SU-DHL-6 (cell line): ENCODE measurements at regions not wholly inside any gene's neighbourhood (a gene's known extent, or its start where the extent isn't known, plus 50 kb on each side); places are given as distances from the start of the nearest gene placed in this dataset.

ENCODE experiments used
- H2AFZ ChIP-seq: fragments of 200-600 bp; sonication (generic); 2 replicates; pipeline ENCODE4 v1.6.1; 2014; ENCODE audit warnings: low read depth, mild to moderate bottlenecking, moderate library complexity, mixed read lengths, antibody characterized with exemption, low read length; ENCODE audit not compliant: severe bottlenecking
- H3F3A ChIP-seq: fragments of 200-600 bp; shearing (Covaris generic); 2 replicates; pipeline ENCODE4 v1.6.0; 2016; ENCODE audit warnings: antibody characterized with exemption, mild to moderate bottlenecking; ENCODE audit not compliant: insufficient read depth
- H3K27ac ChIP-seq: fragments of 200-600 bp; sonication (generic); 2 replicates; pipeline ENCODE4 v1.5.1; 2016; ENCODE audit warnings: low read depth, mild to moderate bottlenecking, low read length, moderate library complexity, mixed read lengths
- H3K27me3 ChIP-seq: fragments of 200-600 bp; sonication (generic), shearing (Covaris generic); 2 replicates; pipeline ENCODE4 v1.6.0; 2014; ENCODE audit warnings: mild to moderate bottlenecking, low read length
- H3K36me3 ChIP-seq: fragments of 200-600 bp; sonication (generic); 2 replicates; pipeline ENCODE4 v1.6.1; 2014; ENCODE audit warnings: mild to moderate bottlenecking, low read length, mixed read lengths
- H3K4me2 ChIP-seq: fragments of 300-600, 200-600 bp; shearing (Covaris generic), sonication (generic); 2 replicates; pipeline ENCODE4 v1.6.0; 2014; ENCODE audit warnings: low read length, low read depth, mild to moderate bottlenecking; ENCODE audit not compliant: poor library complexity, severe bottlenecking
- H3K4me3 ChIP-seq: fragments of 200-600 bp; sonication (generic); 2 replicates; pipeline ENCODE4 v1.5.1; 2014; ENCODE audit warnings: antibody characterized with exemption, low read length, mild to moderate bottlenecking, mixed read lengths; ENCODE audit not compliant: insufficient read depth, poor library complexity, severe bottlenecking
- H3K79me2 ChIP-seq: fragments of 200-600 bp; sonication (generic); 2 replicates; pipeline ENCODE4 v1.6.1; 2014; ENCODE audit warnings: mild to moderate bottlenecking, low read length, moderate library complexity; ENCODE audit not compliant: insufficient read depth
- H3K9ac ChIP-seq: fragments of 200-600 bp; sonication (generic); 2 replicates; pipeline ENCODE4 v1.7.0; 2014; ENCODE audit warnings: mild to moderate bottlenecking, low read length
- H3K9me2 ChIP-seq: fragments of 200-600 bp; sonication (generic); replicated peaks from 2 replicates; pipeline ENCODE4 v1.6.1; 2014; ENCODE audit warnings: low read length; ENCODE audit not compliant: insufficient read depth
- H3K9me3 ChIP-seq: fragments of 200-600 bp; sonication (generic); 2 replicates; pipeline ENCODE4 v1.6.1; 2014; ENCODE audit warnings: low read length, mixed read lengths; ENCODE audit not compliant: insufficient read depth
- H4K20me1 ChIP-seq: fragments of 200-600 bp; sonication (generic); 2 replicates; pipeline ENCODE4 v1.6.1; 2014; ENCODE audit warnings: low read depth, mild to moderate bottlenecking, antibody characterized with exemption, low read length, moderate library complexity, mixed read lengths
- EZH2phosphoT487 ChIP-seq: fragments of 200-600 bp; sonication (generic), shearing (Covaris generic); conservative IDR thresholded peaks from 2 replicates; pipeline ENCODE4 v1.6.1; 2018; ENCODE audit warnings: mild to moderate bottlenecking, antibody characterized with exemption, low read length, moderate library complexity, mixed read lengths
- TF ChIP-seq, protein P1 (sequence below): fragments of 200-600 bp; sonication (generic); IDR thresholded peaks from one replicate; pipeline ENCODE4 v1.5.1; 2017; ENCODE audit warnings: antibody characterized with exemption, mild to moderate bottlenecking, low read length, moderate library complexity; ENCODE audit not compliant: insufficient read depth, poor library complexity, severe bottlenecking

DNA sequence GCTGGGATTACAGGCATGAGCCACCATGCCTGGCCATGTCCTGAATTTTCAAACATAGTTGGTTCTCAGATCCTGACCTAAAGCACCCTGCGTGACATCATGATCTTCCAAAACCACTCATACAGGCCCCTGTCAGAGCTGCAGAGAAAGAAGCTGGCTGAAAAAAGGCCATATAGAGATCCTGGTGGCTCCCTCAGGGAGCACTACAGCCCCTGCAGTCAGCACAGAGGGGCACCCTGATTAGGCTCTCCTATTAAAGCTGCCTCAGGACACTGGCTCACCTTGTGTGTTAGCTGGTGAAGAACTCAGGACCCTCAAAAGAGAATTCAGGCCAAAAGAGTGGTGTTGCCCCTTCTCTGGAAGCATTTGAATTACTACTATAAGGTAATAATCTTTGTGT lies 249.7 kb upstream of the MCTP2 start:
- TF ChIP-seq, protein P1, sequence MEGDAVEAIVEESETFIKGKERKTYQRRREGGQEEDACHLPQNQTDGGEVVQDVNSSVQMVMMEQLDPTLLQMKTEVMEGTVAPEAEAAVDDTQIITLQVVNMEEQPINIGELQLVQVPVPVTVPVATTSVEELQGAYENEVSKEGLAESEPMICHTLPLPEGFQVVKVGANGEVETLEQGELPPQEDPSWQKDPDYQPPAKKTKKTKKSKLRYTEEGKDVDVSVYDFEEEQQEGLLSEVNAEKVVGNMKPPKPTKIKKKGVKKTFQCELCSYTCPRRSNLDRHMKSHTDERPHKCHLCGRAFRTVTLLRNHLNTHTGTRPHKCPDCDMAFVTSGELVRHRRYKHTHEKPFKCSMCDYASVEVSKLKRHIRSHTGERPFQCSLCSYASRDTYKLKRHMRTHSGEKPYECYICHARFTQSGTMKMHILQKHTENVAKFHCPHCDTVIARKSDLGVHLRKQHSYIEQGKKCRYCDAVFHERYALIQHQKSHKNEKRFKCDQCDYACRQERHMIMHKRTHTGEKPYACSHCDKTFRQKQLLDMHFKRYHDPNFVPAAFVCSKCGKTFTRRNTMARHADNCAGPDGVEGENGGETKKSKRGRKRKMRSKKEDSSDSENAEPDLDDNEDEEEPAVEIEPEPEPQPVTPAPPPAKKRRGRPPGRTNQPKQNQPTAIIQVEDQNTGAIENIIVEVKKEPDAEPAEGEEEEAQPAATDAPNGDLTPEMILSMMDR, result no peak
- TF ChIP-seq EZH2phosphoT487, result no peak
- Histone ChIP-seq H3K4me2 (no peak overlapping the region), H3K27ac (no peak overlapping the region), H3F3A (no peaks in the 10 kb centered on the region), H3K79me2 (no peaks in the 10 kb centered on the region), H3K27me3 (no peaks in the 10 kb centered on the region), H3K9me2 (no peaks in the 10 kb centered on the region), H3K9me3 (no peaks in the 10 kb centered on the region), H2AFZ (no peak overlapping the region), H3K36me3 (no peaks in the 10 kb centered on the region), H4K20me1 (no peaks in the 10 kb centered on the region), H3K4me3 (no peak overlapping the region), H3K9ac (no peak overlapping the region)

DNA sequence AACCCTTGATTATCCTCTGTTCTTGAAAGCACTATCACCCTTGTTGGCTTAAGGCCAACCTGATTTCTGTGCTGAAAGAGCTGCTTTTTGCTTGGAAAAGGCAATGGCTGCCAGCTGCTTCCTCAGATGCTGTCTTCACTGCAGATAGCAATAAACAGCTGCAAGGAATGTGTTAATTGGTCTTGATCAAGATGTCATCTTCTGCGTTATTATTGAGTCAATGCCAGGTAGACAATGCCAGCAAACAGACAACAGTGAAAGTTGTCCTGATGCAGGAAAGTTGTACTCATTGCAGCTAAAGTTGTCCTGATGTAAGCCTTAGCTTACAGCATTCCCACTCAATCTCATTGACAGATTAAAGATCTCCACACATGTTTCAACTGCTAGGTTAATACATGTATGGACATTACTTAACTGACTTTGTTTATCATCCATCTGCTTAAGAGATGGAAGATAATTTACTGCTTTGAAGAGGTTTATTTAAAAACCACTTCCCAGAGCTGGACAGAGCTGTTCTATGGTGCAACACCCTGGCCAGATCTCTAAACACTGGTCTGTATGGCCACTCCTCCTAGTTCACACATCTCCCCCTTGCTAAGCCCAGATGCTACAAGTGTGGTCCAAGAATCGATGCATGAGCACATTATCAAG lies 251.0 kb upstream of the MCTP2 start:
- H3K4me3 ChIP-seq, result no peak overlapping the region
- no peaks in the 10 kb centered on the region for H3K27me3 ChIP-seq
- no peak overlapping the region for H2AFZ ChIP-seq
- H4K20me1 ChIP-seq, result no peaks in the 10 kb centered on the region
- H3F3A ChIP-seq, result no peaks in the 10 kb centered on the region
- H3K4me2 ChIP-seq, result no peak overlapping the region
- no peaks in the 10 kb centered on the region for H3K36me3 ChIP-seq
- H3K9me3 ChIP-seq, result no peaks in the 10 kb centered on the region
- H3K79me2 ChIP-seq, result no peaks in the 10 kb centered on the region
- no peaks in the 10 kb centered on the region for H3K9me2 ChIP-seq
- TF ChIP-seq, protein P1, result no peak
- TF ChIP-seq EZH2phosphoT487, result no peak
- no peak overlapping the region for H3K27ac ChIP-seq
- no peak overlapping the region for H3K9ac ChIP-seq

DNA sequence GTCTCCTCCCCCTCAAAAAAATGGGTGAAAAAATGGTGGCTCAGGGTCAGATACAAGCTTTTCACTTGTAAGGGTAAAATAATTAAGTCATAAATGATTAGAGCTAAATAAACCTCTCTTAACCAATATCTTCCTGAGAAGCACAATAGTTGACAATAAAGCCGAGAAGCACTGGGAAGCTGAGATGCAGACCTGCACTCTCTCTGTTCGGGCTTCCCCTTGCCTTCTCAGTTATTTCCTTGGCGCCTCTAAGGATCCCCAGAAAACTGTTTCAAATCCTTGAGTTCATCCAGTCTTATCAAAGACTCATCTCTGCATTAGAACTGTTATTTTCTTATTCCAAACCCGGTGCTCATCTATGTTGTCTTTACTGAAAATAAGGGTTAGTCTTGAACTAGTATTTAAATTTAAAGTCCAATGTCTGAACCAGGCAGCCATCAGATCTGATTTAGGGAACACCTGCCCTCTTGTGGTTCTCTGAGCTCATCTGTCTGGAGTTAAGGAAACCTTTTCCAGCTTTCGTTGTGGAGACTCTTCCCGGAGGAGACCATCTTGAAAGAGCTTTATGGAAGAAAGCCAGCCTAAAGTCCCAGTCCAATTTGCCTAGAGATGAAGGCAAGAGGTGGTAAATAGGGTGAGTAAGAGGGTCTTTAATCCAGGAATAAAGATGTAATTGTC lies 256.4 kb upstream of the MCTP2 start:
- Histone ChIP-seq H3K9ac (no peak overlapping the region), H3K9me2 (no peaks in the 10 kb centered on the region), H3K79me2 (no peaks in the 10 kb centered on the region), H3K9me3 (no peaks in the 10 kb centered on the region), H2AFZ (no peak overlapping the region), H3K27me3 (no peaks in the 10 kb centered on the region), H3F3A (no peaks in the 10 kb centered on the region), H3K36me3 (no peaks in the 10 kb centered on the region), H4K20me1 (no peaks in the 10 kb centered on the region), H3K4me2 (no peak overlapping the region), H3K27ac (no peak overlapping the region), H3K4me3 (no peak overlapping the region)
- TF ChIP-seq, protein P1, result no peak
- TF ChIP-seq EZH2phosphoT487, result no peak
